GM13977 (cell line): ENCODE measurements at regions not wholly inside any gene's neighbourhood (a gene's known extent, or its start where the extent isn't known, plus 50 kb on each side); places are given as distances from the start of the nearest gene placed in this dataset.

Source experiments
- DNase-seq: peaks from one replicate; pipeline ENCODE4 v3.0.0; 2012; ENCODE audit warnings: low spot score
- CTCF ChIP-seq: IDR thresholded peaks from 2 replicates; pipeline ENCODE4 v1.5.1; 2012; ENCODE audit warnings: mild to moderate bottlenecking, control low read depth; ENCODE audit not compliant: insufficient read depth; ENCODE audit errors: extremely low read depth, missing control alignments
- in situ Hi-C: fragments of 300-500 bp; cut with MboI; formaldehyde crosslinking; loops from one replicate; pipeline ENCODE4 v1.12.0; 2022; ENCODE audit warnings: low sequenced_read_pairs, low pct_unique_long_range_greater_than_20kb, mixed read lengths, inconsistent platforms; ENCODE audit not compliant: unreplicated experiment

DNA sequence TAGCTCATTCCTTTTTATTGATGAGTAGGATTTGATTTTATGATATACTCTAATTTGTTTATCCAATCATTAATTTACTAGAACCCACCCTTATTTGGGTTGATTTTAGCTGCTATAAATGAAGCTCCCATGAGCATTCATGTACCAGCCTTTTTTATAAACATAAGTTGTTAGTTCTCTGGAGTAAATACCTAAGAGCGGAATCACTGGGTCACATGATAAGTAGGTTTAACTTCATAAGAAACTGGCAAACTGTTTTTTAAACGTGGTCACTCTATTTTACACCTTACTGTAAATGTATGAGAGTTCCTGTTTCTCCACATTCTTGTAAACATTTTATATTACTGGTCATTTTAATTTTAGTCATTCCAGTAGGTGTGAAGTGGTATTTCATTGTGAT is 364.6 kb downstream of the NPR3 start:
- no peak for DNase-seq
- TF ChIP-seq CTCF, result no peak
- in situ Hi-C loops, result no loop called here

DNA sequence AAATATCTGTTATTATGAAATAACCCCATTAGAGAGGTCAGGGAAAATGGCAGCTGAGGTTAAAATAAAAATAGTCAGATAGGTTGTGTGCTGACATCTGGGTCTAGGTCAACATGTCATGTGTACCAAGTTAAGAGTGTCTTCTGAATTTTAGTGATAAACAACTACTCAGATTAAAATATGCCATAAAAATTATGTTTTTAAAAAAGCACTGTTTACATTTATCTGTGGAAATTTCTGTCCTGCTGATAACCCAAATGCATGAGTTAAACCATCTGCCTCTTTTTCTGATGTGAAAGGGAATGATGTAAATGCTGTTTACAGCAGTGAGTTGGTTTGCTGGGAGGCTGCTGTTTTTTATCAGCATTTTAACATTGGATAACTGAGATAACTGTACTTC is 361.2 kb upstream of the TARS1 start:
- no peak for TF ChIP-seq CTCF
- DNase-seq, result no peak
- in situ Hi-C loops, result no loop called here

- no peak for DNase-seq
- in situ Hi-C loops, result no loop called here
- no peak for TF ChIP-seq CTCF
Measured at GRCh38 chr5:33080287-33080686, 360.5 kb upstream of the TARS1 start.

DNA sequence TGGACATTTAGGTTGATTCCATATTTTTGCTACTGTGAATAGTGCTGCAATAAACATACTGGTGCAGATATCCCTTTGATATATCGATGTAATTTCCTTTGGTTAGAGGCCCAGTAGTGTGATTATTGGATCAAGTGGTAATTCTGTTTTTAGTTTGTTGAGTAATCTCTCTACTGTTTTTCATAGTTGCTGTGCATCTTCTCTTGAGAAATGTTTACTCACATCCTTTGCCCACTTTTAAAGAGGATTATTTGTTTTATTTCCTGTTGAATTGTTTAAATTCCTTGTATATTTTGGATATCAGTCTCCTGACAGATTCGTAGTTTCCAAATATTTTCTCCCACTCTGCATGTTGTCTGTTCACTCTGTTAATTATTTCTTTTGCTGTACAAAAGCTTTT is 352.6 kb upstream of the TARS1 start:
- DNase-seq, result no peak
- in situ Hi-C loops, result no loop called here
- no peak for TF ChIP-seq CTCF

DNA sequence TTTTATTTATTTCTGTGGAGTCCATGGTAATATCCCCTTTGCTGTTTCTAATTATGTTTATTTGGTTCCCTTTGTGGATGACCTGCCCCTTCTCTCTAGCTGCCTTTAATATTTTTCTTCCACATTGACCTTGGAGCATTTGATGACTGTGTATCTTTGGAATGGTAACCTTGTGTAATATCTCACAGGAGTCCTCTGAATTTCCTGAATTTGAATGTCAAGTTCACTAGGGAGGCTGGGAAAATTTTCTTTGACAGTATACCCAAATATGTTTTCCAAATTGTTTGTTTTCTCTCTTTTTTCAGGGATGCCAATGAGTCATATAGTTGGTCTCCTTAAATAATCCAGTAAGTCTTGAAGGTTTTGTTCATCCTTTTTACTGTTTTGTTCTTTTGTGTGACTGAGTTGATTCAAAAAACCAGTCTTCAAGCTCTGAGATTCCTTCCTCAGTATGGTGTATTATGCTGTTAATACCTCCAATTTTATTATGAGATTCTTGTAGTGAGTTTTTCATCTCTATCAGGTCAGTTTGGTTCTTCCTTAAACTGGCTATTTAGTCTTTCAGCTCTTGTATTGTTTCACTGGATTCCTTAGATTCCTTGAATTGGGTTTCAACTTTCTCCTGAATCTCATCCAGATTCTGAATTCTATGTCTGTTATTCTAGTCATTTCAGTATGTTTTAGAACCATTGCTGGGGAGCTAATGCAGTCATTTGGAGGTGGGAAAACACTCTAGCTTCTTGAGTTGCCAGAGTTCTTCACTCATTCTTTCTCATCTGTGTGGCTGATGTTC is 349.0 kb upstream of the TARS1 start:
- in situ Hi-C loops, result no loop called here
- no peak for DNase-seq
- no peak for TF ChIP-seq CTCF

- no peak for TF ChIP-seq CTCF
- no peak for DNase-seq
- in situ Hi-C loops, result no loop called here
Measured at GRCh38 chr5:33092719-33093118, 348.0 kb upstream of the TARS1 start.

GRCh38 chr5:33102551-33102950 is 338.2 kb upstream of the TARS1 start:
- in situ Hi-C loops, result no loop called here
- no peak for TF ChIP-seq CTCF
- DNase-seq, result no peak
